ENCODE measurements at regions not wholly inside any gene's neighbourhood (a gene's known extent, or its start where the extent isn't known, plus 50 kb on each side); places are given as distances from the start of the nearest gene placed in this dataset. TPM values are rescaled to one million over a fixed set of nuclear protein-coding genes. Genes with fewer than 3 reads are reported as not detected.

GRCh38 chr6:163637524-163637923, 223.0 kb downstream of the QKI start:
- DNase-seq (ENCODE audit: low read depth in 2 of 3, low spot score in 2 of 3), result no peak

- no peak for DNase-seq (ENCODE audit: low read depth in 2 of 3, low spot score in 2 of 3)
Observed at GRCh38 chr6:163635731-163636364, 221.3 kb downstream of the QKI start.

- no peak for DNase-seq (ENCODE audit: low read depth in 2 of 3, low spot score in 2 of 3)
Observed at GRCh38 chr6:163635315-163635714, 220.8 kb downstream of the QKI start.

GRCh38 chr6:163634211-163635171, 220.0 kb downstream of the QKI start:
- DNase-seq (ENCODE audit: low read depth in 2 of 3, low spot score in 2 of 3), result no peak

GRCh38 chr6:163630991-163631390, 216.5 kb downstream of the QKI start:
- no peak for DNase-seq (ENCODE audit: low read depth in 2 of 3, low spot score in 2 of 3)

- no peak for DNase-seq (ENCODE audit: low read depth in 2 of 3, low spot score in 2 of 3)
Observed at GRCh38 chr6:163630572-163630971, 216.1 kb downstream of the QKI start.

GRCh38 chr6:163630096-163630495, 215.6 kb downstream of the QKI start:
- no peak for DNase-seq (ENCODE audit: low read depth in 2 of 3, low spot score in 2 of 3)

Small RNAs in the stretch of these regions (small RNA-seq; reads per million reads assigned to genes)
- not detected for gene RN7SL366P

Measured in hematopoietic multipotent progenitor cell (in vitro differentiated cells).